ENCODE measurements at regions not wholly inside any gene's neighbourhood (a gene's known extent, or its start where the extent isn't known, plus 50 kb on each side); places are given as distances from the start of the nearest gene placed in this dataset.

DNA sequence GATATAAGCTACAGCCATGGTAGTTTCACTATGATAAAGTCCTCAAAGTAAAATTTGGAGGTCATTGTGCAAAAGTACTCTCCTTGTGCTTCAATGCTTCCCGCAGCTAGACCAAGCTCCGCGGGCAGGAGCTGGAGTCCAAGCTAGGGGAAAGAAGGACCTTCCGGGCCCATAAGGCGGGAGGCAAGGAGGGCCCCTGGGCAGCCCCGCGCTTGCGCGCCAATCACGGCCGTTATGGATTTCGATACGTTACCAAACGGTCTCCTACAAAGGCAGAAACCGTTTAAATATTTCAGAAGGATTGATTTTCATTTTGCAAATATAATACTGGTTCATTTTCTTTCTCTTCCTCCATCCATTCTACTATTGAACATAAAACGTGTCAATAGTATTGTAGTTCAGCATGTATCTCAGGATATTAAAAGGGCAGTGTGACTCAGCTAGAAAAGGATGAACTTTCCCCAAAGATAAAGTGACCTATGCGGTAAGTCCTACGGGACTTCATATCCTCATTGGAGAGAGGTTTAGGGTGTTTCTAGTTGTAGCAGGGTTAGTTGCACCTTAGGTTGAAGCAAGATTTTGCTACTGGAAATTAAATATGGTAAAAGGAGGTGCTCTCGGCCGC lies 128.0 kb downstream of the KIF20B start:
- H3K4me3 ChIP-seq (replicated peaks in 1 of 2; ENCODE audit: low read depth in 2 of 2, low read length in 2 of 2), result no peak overlapping the region
- TF ChIP-seq, protein P1, sequence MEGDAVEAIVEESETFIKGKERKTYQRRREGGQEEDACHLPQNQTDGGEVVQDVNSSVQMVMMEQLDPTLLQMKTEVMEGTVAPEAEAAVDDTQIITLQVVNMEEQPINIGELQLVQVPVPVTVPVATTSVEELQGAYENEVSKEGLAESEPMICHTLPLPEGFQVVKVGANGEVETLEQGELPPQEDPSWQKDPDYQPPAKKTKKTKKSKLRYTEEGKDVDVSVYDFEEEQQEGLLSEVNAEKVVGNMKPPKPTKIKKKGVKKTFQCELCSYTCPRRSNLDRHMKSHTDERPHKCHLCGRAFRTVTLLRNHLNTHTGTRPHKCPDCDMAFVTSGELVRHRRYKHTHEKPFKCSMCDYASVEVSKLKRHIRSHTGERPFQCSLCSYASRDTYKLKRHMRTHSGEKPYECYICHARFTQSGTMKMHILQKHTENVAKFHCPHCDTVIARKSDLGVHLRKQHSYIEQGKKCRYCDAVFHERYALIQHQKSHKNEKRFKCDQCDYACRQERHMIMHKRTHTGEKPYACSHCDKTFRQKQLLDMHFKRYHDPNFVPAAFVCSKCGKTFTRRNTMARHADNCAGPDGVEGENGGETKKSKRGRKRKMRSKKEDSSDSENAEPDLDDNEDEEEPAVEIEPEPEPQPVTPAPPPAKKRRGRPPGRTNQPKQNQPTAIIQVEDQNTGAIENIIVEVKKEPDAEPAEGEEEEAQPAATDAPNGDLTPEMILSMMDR (IDR thresholded peaks at IDR 0.05; ENCODE audit: low read depth, low read length), result no peak
- no peak for DNase-seq (ENCODE audit: low read depth in 2 of 2)

DNA sequence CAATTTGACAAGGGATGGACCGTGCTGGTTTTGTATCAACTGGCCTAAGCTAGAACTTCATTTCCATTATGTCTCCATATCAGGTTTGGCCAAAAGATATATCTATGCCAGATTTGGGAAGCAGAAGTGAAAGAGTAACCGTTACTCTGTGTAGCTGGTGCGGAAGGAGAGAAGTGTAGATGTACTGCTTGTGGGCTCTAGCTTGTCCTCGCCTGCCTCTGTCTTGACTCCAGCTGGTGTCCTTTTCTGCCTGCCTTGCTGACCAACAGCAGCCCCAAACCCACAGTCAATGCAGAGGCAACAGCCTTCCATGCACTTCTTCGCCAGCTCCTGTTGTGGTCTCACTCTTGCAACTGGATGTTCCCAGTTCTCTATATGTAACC lies 128.5 kb downstream of the KIF20B start:
- no peak overlapping the region for H3K4me3 ChIP-seq (replicated peaks in 1 of 2; ENCODE audit: low read depth in 2 of 2, low read length in 2 of 2)
- DNase-seq (ENCODE audit: low read depth in 2 of 2), result no peak
- TF ChIP-seq, protein P1 (IDR thresholded peaks at IDR 0.05; ENCODE audit: low read depth, low read length), result no peak

DNA sequence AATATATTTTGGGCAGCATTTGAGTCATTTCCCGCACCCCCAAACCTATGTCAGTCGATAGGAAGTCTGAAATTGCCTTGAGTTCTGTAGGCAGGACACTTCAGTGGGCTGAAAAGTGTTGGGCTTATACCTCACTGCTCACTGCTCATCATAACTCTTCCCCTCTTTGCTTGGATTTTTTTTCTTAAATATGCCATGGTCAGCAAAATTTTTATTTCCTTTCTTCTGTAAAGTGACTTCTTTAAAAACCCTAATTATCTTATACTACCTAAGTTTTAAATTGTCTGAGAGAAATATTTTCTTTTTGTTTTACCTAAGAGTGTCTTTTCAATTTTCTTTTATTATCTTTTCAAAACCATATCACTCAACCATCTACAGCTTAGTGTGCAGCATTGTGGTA lies 129.2 kb downstream of the KIF20B start:
- no peak for DNase-seq (ENCODE audit: low read depth in 2 of 2)

DNA sequence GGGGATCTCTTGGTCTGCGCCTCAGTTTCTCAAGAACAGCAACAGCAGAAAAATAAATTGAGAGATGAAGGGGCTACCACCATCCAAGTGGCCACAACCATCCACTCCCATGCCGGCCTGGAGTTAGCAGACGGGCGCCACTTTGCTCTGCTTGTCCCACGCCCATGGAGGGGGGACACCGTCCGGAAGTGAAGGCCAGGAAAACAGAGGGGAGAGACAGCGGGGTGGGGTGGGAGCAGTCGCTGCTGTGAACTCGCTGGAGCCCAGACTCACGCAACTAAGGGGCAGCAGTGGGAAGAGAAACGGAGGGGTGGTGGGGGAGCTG lies 135.4 kb downstream of the KIF20B start:
- DNase-seq (ENCODE audit: low read depth in 2 of 2), result no peak
- TF ChIP-seq, protein P1 (IDR thresholded peaks at IDR 0.05; ENCODE audit: low read depth, low read length), result no peak
- peak overlapping the region; percentile 47 to 56 for H3K4me3 ChIP-seq (replicated peaks in 1 of 2; ENCODE audit: low read depth in 2 of 2, low read length in 2 of 2)

More for the DNA sequence above, 129.2 kb downstream of the KIF20B start:
- TF ChIP-seq, protein P1 (IDR thresholded peaks at IDR 0.05; ENCODE audit: low read depth, low read length), result no peak
- H3K4me3 ChIP-seq (replicated peaks in 1 of 2; ENCODE audit: low read depth in 2 of 2, low read length in 2 of 2), result no peak overlapping the region

DNA sequence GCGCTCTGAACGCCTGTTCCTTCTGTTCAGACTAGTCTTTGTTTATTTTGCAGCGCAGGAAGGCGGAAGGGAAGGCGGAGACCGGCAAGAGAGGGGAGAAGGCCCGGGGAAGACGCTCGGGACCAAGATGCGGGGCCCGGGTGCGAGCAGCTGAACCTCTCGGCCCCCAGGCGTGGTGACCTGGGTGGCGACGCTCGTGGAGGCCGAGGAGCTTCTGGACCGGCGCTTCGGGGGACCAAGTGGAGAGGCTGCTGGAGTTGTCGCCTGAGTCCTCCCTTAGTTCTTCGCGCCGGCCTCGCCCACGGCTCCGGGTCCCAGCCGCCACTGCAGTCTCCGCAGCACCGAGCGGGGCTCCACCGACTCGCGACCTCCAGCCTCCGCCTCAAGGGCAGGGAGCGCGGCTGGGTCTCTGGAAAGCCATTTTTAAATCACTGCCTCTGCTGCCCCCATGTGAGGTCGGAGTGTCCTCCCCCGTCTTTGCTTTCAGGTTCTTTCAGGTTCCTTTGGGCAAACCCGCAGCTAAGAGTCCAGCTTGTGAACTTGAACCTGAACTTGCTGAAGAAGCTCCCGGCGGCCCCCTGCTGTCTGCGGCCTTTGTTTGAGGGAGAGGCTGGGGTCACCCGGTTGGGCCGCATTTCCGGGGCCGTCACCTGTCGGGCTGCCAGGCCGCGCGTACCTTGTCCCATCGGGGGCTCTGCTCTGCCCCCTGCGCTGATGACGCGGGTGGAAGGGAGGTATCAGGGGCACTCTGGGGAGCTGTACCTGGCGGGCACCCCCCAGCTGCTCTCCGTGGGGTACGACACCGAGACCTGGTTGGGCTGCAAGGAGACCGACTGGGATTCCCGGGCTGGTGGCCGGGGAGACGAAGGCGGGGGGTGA lies 136.0 kb downstream of the KIF20B start:
- TF ChIP-seq, protein P1 (IDR thresholded peaks at IDR 0.05; ENCODE audit: low read depth, low read length), result peak; percentile 13
- peak overlapping the region; percentile 47 to 56 for H3K4me3 ChIP-seq (replicated peaks in 1 of 2; ENCODE audit: low read depth in 2 of 2, low read length in 2 of 2)
- peak; percentile 36 to 42 for DNase-seq (ENCODE audit: low read depth in 2 of 2)

DNA sequence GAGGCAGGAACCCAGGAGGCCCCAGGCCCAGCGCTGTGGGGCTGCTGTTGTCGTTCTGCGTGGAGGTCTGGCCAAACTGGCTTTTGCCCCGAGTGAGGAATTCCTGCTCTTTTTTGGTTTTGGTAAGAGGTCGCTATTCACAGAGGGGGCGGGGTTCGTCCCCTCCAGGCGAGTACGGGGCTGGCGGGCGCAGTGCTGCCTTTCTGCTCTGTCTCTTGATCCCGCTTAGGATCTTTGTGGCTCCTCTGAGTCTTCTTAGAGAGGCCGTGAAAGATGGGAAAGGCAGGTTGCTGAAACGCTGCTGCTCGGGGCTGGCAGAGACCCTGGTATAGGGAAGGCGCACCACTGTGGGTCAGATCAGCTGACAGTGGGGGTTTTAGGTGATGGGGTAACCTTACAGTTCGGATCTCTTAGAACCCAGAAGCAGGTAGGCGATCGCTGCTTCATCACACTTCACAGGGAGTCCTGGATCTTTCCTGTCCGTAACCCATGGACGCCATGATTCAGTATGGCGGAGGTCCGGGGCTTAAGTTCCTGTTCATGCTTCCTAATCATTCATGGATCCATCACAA lies 136.7 kb downstream of the KIF20B start:
- TF ChIP-seq, protein P1 (IDR thresholded peaks at IDR 0.05; ENCODE audit: low read depth, low read length), result no peak
- no peak for DNase-seq (ENCODE audit: low read depth in 2 of 2)
- H3K4me3 ChIP-seq (replicated peaks in 1 of 2; ENCODE audit: low read depth in 2 of 2, low read length in 2 of 2), result peak overlapping the region; percentile 47 to 56
